Stimulated activated naive B cell treated with anti-CD40 and anti-IgM and Interleukin-4, amounts not matched to agents 10 μg/mL and 1 μg/mL and 100 μg/mL, for 72 hours (primary cell): ENCODE measurements at regions not wholly inside any gene's neighbourhood (a gene's known extent, or its start where the extent isn't known, plus 50 kb on each side); places are given as distances from the start of the nearest gene placed in this dataset.

Source experiments
- ATAC-seq, 2 donors: fragments of 150-1000 bp; cut with Tn5 transposase; replicated peaks; 2 replicates each; pipeline ENCODE4 v1.10.0; 2021; ENCODE audit warnings: moderate library complexity in 1 of 2
- DNase-seq: peaks from one replicate; pipeline ENCODE4 v3.0.0; 2021
- H3K27ac Mint-ChIP-seq: one replicate; pipeline ENCODE4 v1.8.0; 2022; ENCODE audit warnings: mild to moderate bottlenecking, mixed read lengths
- H3K27me3 Mint-ChIP-seq, 2 donors: one replicate each; pipeline ENCODE4 v1.8.0; 2022; ENCODE audit warnings: mixed read lengths in 2 of 2
- H3K36me3 Mint-ChIP-seq, 2 donors: one replicate each; pipeline ENCODE4 v1.8.0; 2022; ENCODE audit warnings: mixed read lengths in 2 of 2, mild to moderate bottlenecking in 1 of 2
- H3K4me1 Mint-ChIP-seq, 2 donors: one replicate each; pipeline ENCODE4 v1.8.0; 2022; ENCODE audit warnings: mixed read lengths in 2 of 2, mild to moderate bottlenecking in 1 of 2
- H3K4me3 Mint-ChIP-seq, 2 donors: one replicate each; pipeline ENCODE4 v1.8.0; 2022; ENCODE audit warnings: mild to moderate bottlenecking in 2 of 2, mixed read lengths in 2 of 2, moderate library complexity in 1 of 2
- H3K9me3 Mint-ChIP-seq, 2 donors: one replicate each; pipeline ENCODE4 v1.8.0; 2022; ENCODE audit warnings: mixed read lengths in 2 of 2, mild to moderate bottlenecking in 1 of 2

GRCh38 chr10:130817046-130817624 lies 494.4 kb downstream of the TCERG1L start:
- H3K4me3 Mint-ChIP-seq, result no peak overlapping the region
- H3K9me3 Mint-ChIP-seq, result peaks cover 5 to 10% of the 10 kb centered on the region in 2 donors
- ATAC-seq (no peak), DNase-seq (no peak)
- no peaks in the 10 kb centered on the region for H3K4me1 Mint-ChIP-seq
- no peaks in the 10 kb centered on the region for H3K36me3 Mint-ChIP-seq
- no peak overlapping the region for H3K27ac Mint-ChIP-seq
- no peaks in the 10 kb centered on the region for H3K27me3 Mint-ChIP-seq

- H3K27ac Mint-ChIP-seq, result no peak overlapping the region
These were observed 493.8 kb downstream of the TCERG1L start for GRCh38 chr10:130817674-130818073.

GRCh38 chr10:130820880-130821482 lies 490.5 kb downstream of the TCERG1L start:
- DNase-seq (no peak), ATAC-seq (no peak)
- Mint-ChIP-seq H3K4me3 (no peak overlapping the region), H3K27me3 (no peaks in the 10 kb centered on the region), H3K4me1 (no peaks in the 10 kb centered on the region), H3K9me3 (peaks cover 5 to 22% of the 10 kb centered on the region in 2 donors), H3K27ac (no peak overlapping the region), H3K36me3 (no peaks in the 10 kb centered on the region)

More at GRCh38 chr10:130817674-130818073, 493.8 kb downstream of the TCERG1L start:
- Mint-ChIP-seq H3K9me3 (peaks cover 5 to 10% of the 10 kb centered on the region in 2 donors), H3K4me3 (no peak overlapping the region), H3K4me1 (no peaks in the 10 kb centered on the region), H3K27me3 (no peaks in the 10 kb centered on the region), H3K36me3 (no peaks in the 10 kb centered on the region)
- ATAC-seq (no peak), DNase-seq (no peak)

- ATAC-seq, result no peak
- H3K27me3 Mint-ChIP-seq, result no peaks in the 10 kb centered on the region
- H3K4me1 Mint-ChIP-seq, result no peaks in the 10 kb centered on the region
- no peak for DNase-seq
- H3K36me3 Mint-ChIP-seq, result no peaks in the 10 kb centered on the region
- no peak overlapping the region for H3K27ac Mint-ChIP-seq
- no peak overlapping the region for H3K4me3 Mint-ChIP-seq
- peaks cover 4 to 18% of the 10 kb centered on the region in 2 donors for H3K9me3 Mint-ChIP-seq
These were observed 487.1 kb downstream of the TCERG1L start for GRCh38 chr10:130824230-130825014.

GRCh38 chr10:130833596-130833995 lies 477.9 kb downstream of the TCERG1L start:
- no peak overlapping the region for H3K27ac Mint-ChIP-seq
- H3K36me3 Mint-ChIP-seq, result no peaks in the 10 kb centered on the region
- H3K4me3 Mint-ChIP-seq, result no peak overlapping the region
- no peaks in the 10 kb centered on the region for H3K27me3 Mint-ChIP-seq
- no peak for DNase-seq
- ATAC-seq, result no peak
- H3K4me1 Mint-ChIP-seq, result no peaks in the 10 kb centered on the region
- peaks cover 4 to 9% of the 10 kb centered on the region in 2 donors for H3K9me3 Mint-ChIP-seq

- H3K27ac Mint-ChIP-seq, result no peak overlapping the region
- ATAC-seq, result no peak
- H3K9me3 Mint-ChIP-seq, result peaks cover 4 to 7% of the 10 kb centered on the region in 2 donors
- no peaks in the 10 kb centered on the region for H3K36me3 Mint-ChIP-seq
- no peak overlapping the region for H3K4me3 Mint-ChIP-seq
- H3K4me1 Mint-ChIP-seq, result no peaks in the 10 kb centered on the region
- no peak for DNase-seq
- no peaks in the 10 kb centered on the region for H3K27me3 Mint-ChIP-seq
These were observed 477.4 kb downstream of the TCERG1L start for GRCh38 chr10:130834170-130834569.

- no peak overlapping the region for H3K27ac Mint-ChIP-seq
- no peak for ATAC-seq
- H3K27me3 Mint-ChIP-seq, result no peaks in the 10 kb centered on the region
These were observed 476.9 kb downstream of the TCERG1L start for GRCh38 chr10:130834573-130834972.

GRCh38 chr10:130835068-130835467 lies 476.5 kb downstream of the TCERG1L start:
- H3K4me1 Mint-ChIP-seq, result no peaks in the 10 kb centered on the region
- no peaks in the 10 kb centered on the region for H3K27me3 Mint-ChIP-seq
- no peak overlapping the region for H3K27ac Mint-ChIP-seq
- no peak for DNase-seq
- no peak overlapping the region for H3K4me3 Mint-ChIP-seq
- ATAC-seq, result no peak
- peaks cover 4 to 7% of the 10 kb centered on the region in 2 donors for H3K9me3 Mint-ChIP-seq
- no peaks in the 10 kb centered on the region for H3K36me3 Mint-ChIP-seq

More at GRCh38 chr10:130834573-130834972, 476.9 kb downstream of the TCERG1L start:
- no peak overlapping the region for H3K4me3 Mint-ChIP-seq
- H3K4me1 Mint-ChIP-seq, result no peaks in the 10 kb centered on the region
- no peaks in the 10 kb centered on the region for H3K36me3 Mint-ChIP-seq
- no peak for DNase-seq
- H3K9me3 Mint-ChIP-seq, result peaks cover 4 to 7% of the 10 kb centered on the region in 2 donors

- Mint-ChIP-seq H3K36me3 (no peaks in the 10 kb centered on the region), H3K9me3 (peaks cover 4 to 7% of the 10 kb centered on the region in 2 donors), H3K27me3 (no peaks in the 10 kb centered on the region), H3K4me1 (no peaks in the 10 kb centered on the region), H3K27ac (no peak overlapping the region), H3K4me3 (no peak overlapping the region)
- no peak for DNase-seq
- no peak for ATAC-seq
These were observed 475.2 kb downstream of the TCERG1L start for GRCh38 chr10:130836344-130836743.

GRCh38 chr10:130843051-130843653 lies 468.4 kb downstream of the TCERG1L start:
- ATAC-seq, result no peak
- Mint-ChIP-seq H3K36me3 (no peaks in the 10 kb centered on the region), H3K27me3 (no peaks in the 10 kb centered on the region), H3K27ac (no peak overlapping the region), H3K9me3 (no peaks in the 10 kb centered on the region), H3K4me1 (no peaks in the 10 kb centered on the region), H3K4me3 (no peak overlapping the region)
- DNase-seq, result no peak

- no peak overlapping the region for H3K4me3 Mint-ChIP-seq
- H3K27ac Mint-ChIP-seq, result no peak overlapping the region
- H3K4me1 Mint-ChIP-seq, result no peaks in the 10 kb centered on the region
- no peaks in the 10 kb centered on the region for H3K27me3 Mint-ChIP-seq
- peaks cover 0 to 1% of the 10 kb centered on the region in 2 donors for H3K9me3 Mint-ChIP-seq
- ATAC-seq (no peak), DNase-seq (no peak)
- no peaks in the 10 kb centered on the region for H3K36me3 Mint-ChIP-seq
These were observed 467.2 kb downstream of the TCERG1L start for GRCh38 chr10:130844310-130844709.

GRCh38 chr10:130847170-130847569 lies 464.4 kb downstream of the TCERG1L start:
- H3K4me3 Mint-ChIP-seq, result no peak overlapping the region
- peaks cover 0 to 3% of the 10 kb centered on the region in 2 donors for H3K36me3 Mint-ChIP-seq
- ATAC-seq (no peak), DNase-seq (no peak)
- H3K4me1 Mint-ChIP-seq, result no peaks in the 10 kb centered on the region
- no peak overlapping the region for H3K27ac Mint-ChIP-seq
- H3K27me3 Mint-ChIP-seq, result no peaks in the 10 kb centered on the region
- H3K9me3 Mint-ChIP-seq, result peaks cover 4 to 8% of the 10 kb centered on the region in 2 donors

- no peak overlapping the region for H3K27ac Mint-ChIP-seq
- peaks cover 0 to 3% of the 10 kb centered on the region in 2 donors for H3K36me3 Mint-ChIP-seq
- H3K27me3 Mint-ChIP-seq, result no peaks in the 10 kb centered on the region
- no peak overlapping the region for H3K4me3 Mint-ChIP-seq
- ATAC-seq, result no peak
- no peak for DNase-seq
- no peaks in the 10 kb centered on the region for H3K4me1 Mint-ChIP-seq
- H3K9me3 Mint-ChIP-seq, result peaks cover 10 to 16% of the 10 kb centered on the region in 2 donors
These were observed 462.7 kb downstream of the TCERG1L start for GRCh38 chr10:130848855-130849254.

GRCh38 chr10:130854151-130854550 lies 457.4 kb downstream of the TCERG1L start:
- Mint-ChIP-seq H3K4me1 (no peaks in the 10 kb centered on the region), H3K4me3 (no peak overlapping the region), H3K27ac (no peak overlapping the region), H3K9me3 (peaks cover 25 to 31% of the 10 kb centered on the region in 2 donors), H3K36me3 (peaks cover 0 to 3% of the 10 kb centered on the region in 2 donors), H3K27me3 (peaks cover 0 to 4% of the 10 kb centered on the region in 2 donors)
- DNase-seq (no peak), ATAC-seq (no peak)
